Endothelial cell of umbilical vein (primary cell): ENCODE measurements at regions not wholly inside any gene's neighbourhood (a gene's known extent, or its start where the extent isn't known, plus 50 kb on each side); places are given as distances from the start of the nearest gene placed in this dataset.

Source experiments
- CTCF ChIP-seq, 2 donors: IDR thresholded peaks; 1 replicate in 1 of 2; 2 replicates in 1 of 2; pipeline ENCODE4 v1.5.1; 2011; ENCODE audit warnings: low read length in 2 of 2, mild to moderate bottlenecking in 2 of 2, moderate library complexity in 2 of 2, control low read depth in 1 of 2, inconsistent platforms in 1 of 2, low read depth in 1 of 2; ENCODE audit not compliant: insufficient read depth in 1 of 2; ENCODE audit errors: extremely low read depth in 1 of 2
- EZH2 ChIP-seq: IDR thresholded peaks from 2 replicates; pipeline ENCODE4 v1.6.1; 2012; ENCODE audit warnings: borderline replicate concordance, low read depth, mild to moderate bottlenecking, moderate library complexity, low read length, inconsistent platforms; ENCODE audit not compliant: severe bottlenecking
- FOS ChIP-seq: IDR thresholded peaks from 2 replicates; pipeline ENCODE4 v1.6.1; 2011; ENCODE audit warnings: mild to moderate bottlenecking, low read length, moderate library complexity, borderline replicate concordance; ENCODE audit not compliant: insufficient read depth
- GATA2 ChIP-seq: IDR thresholded peaks from 2 replicates; pipeline ENCODE4 v1.7.0; 2011; ENCODE audit warnings: low read depth, mild to moderate bottlenecking, moderate library complexity, mixed read lengths, low read length; ENCODE audit not compliant: insufficient read length, insufficient read depth
- JUN ChIP-seq: IDR thresholded peaks from 2 replicates; pipeline ENCODE4 v1.6.1; 2011; ENCODE audit warnings: borderline replicate concordance, low read depth; ENCODE audit not compliant: insufficient read length, insufficient read depth
- MAX ChIP-seq: IDR thresholded peaks from 2 replicates; pipeline ENCODE4 v1.6.1; 2011; ENCODE audit not compliant: insufficient read depth, insufficient read length
- MYC ChIP-seq: IDR thresholded peaks from one replicate; pipeline ENCODE4 v1.6.1; 2011; ENCODE audit warnings: mild to moderate bottlenecking, low read depth, low read length
- POLR2A ChIP-seq: IDR thresholded peaks from 2 replicates; pipeline ENCODE4 v1.6.1; 2012; ENCODE audit warnings: low read depth, mild to moderate bottlenecking, control low read depth, low read length
- POLR2AphosphoS5 ChIP-seq: IDR thresholded peaks from 2 replicates; pipeline ENCODE4 v1.6.1; 2012; ENCODE audit warnings: low read depth, mild to moderate bottlenecking, control low read depth, low read length, moderate library complexity; ENCODE audit not compliant: insufficient read depth

GRCh38 chr5:40381016-40381415, 298.7 kb upstream of the PTGER4 start:
- TF ChIP-seq CTCF (IDR thresholded peaks at IDR 0.05; ENCODE audit: extremely low read depth in 1 of 2, insufficient read depth in 1 of 2, low read depth in 1 of 2, low read length in 2 of 2): no peak
- no peak for TF ChIP-seq POLR2AphosphoS5
- no peak for TF ChIP-seq FOS
- no peak for TF ChIP-seq POLR2A
- TF ChIP-seq EZH2: no peak
- no peak for TF ChIP-seq MYC
- no peak for TF ChIP-seq MAX
- no peak for TF ChIP-seq JUN
- no peak for TF ChIP-seq GATA2
